Natural killer cell (primary cell): ENCODE measurements at regions not wholly inside any gene's neighbourhood (a gene's known extent, or its start where the extent isn't known, plus 50 kb on each side); places are given as distances from the start of the nearest gene placed in this dataset.

Experiments used
- ATAC-seq, 3 donors: fragments of 150-1000 bp in 2 of 3; fragments of 200-7000 bp in 1 of 3; cut with Tn5 transposase; 1 replicate in 1 of 3; 2 replicates in 2 of 3; pipeline ENCODE4 v1.10.0; 2021; ENCODE audit warnings: mild to moderate bottlenecking in 2 of 3, moderate library complexity in 2 of 3
- DNase-seq, 2 donors: peaks; one replicate each; pipeline versions ENCODE4 v3.0.0 to v3.0.0-alpha.2; 2013 to 2021; ENCODE audit warnings: mixed read lengths in 1 of 2
- H3K27ac ChIP-seq: one replicate; pipeline ENCODE4 v1.5.1; 2013; ENCODE audit warnings: mild to moderate bottlenecking, low read length
- H3K27me3 ChIP-seq: one replicate; pipeline ENCODE4 v1.6.1; 2013; ENCODE audit warnings: low read length; ENCODE audit not compliant: control insufficient read depth, insufficient read depth
- H3K36me3 ChIP-seq: one replicate; pipeline ENCODE4 v1.6.1; 2013; ENCODE audit warnings: low read length; ENCODE audit not compliant: control insufficient read depth, insufficient read depth
- H3K4me1 ChIP-seq: one replicate; pipeline ENCODE4 v1.6.1; 2013; ENCODE audit warnings: low read length; ENCODE audit not compliant: control insufficient read depth, insufficient read depth
- H3K4me3 ChIP-seq: one replicate; pipeline ENCODE4 v1.5.1; 2013; ENCODE audit warnings: low read length
- H3K9me3 ChIP-seq: one replicate; pipeline ENCODE4 v1.6.1; 2013; ENCODE audit warnings: low read length; ENCODE audit not compliant: control insufficient read depth, insufficient read depth
- H3K27ac Mint-ChIP-seq, 2 donors: one replicate each; pipeline ENCODE4 v1.8.0; 2022; ENCODE audit warnings: mild to moderate bottlenecking in 2 of 2, mixed read lengths in 2 of 2, moderate library complexity in 1 of 2
- H3K27me3 Mint-ChIP-seq, 2 donors: one replicate each; pipeline ENCODE4 v1.8.0; 2022; ENCODE audit warnings: low read depth in 2 of 2, mixed read lengths in 2 of 2
- H3K36me3 Mint-ChIP-seq: one replicate; pipeline ENCODE4 v1.8.0; 2022; ENCODE audit warnings: mixed read lengths
- H3K4me1 Mint-ChIP-seq, 2 donors: one replicate each; pipeline ENCODE4 v1.8.0; 2022; ENCODE audit warnings: mixed read lengths in 2 of 2
- H3K4me3 Mint-ChIP-seq: one replicate; pipeline ENCODE4 v1.8.0; 2022; ENCODE audit warnings: mild to moderate bottlenecking, moderate library complexity, mixed read lengths
- H3K9me3 Mint-ChIP-seq, 2 donors: one replicate each; pipeline ENCODE4 v1.8.0; 2022; ENCODE audit warnings: mixed read lengths in 2 of 2
- WGBS: methylation state at CpG from one replicate; pipeline ENCODE4 v1.1.7; 2013; ENCODE audit warnings: missing lambda C conversion rate; ENCODE audit not compliant: insufficient coverage; 5-methylcytosine and 5-hydroxymethylcytosine counted together
- intact Hi-C: fragments of 100-400 bp; cut with micrococcal nuclease; formaldehyde crosslinking; loops from one replicate; pipeline ENCODE4 v1.14.2; 2022
- TF ChIP-seq, protein P1 (sequence below): fragments of 200-600 bp; IDR thresholded peaks from one replicate; pipeline ENCODE4 v1.8.0; 2022; ENCODE audit warnings: antibody characterized with exemption

- Mint-ChIP-seq H3K36me3 (no peaks in the 10 kb centered on the region), H3K27ac (no peak overlapping the region), H3K9me3 (no peaks in the 10 kb centered on the region), H3K4me3 (no peak overlapping the region), H3K4me1 (no peaks in the 10 kb centered on the region), H3K27me3 (peaks cover 8 to 28% of the 10 kb centered on the region in 2 donors)
- Histone ChIP-seq H3K27ac (no peak overlapping the region), H3K4me3 (no peak overlapping the region), H3K9me3 (no peaks in the 10 kb centered on the region), H3K36me3 (no peaks in the 10 kb centered on the region), H3K4me1 (no peaks in the 10 kb centered on the region), H3K27me3 (no peaks in the 10 kb centered on the region)
- ATAC-seq (no peak), DNase-seq (no peak)
- intact Hi-C loops = no loop called here
- 89% methylated on average over 3 of the region's 5 CpGs for WGBS
- TF ChIP-seq, protein P1, sequence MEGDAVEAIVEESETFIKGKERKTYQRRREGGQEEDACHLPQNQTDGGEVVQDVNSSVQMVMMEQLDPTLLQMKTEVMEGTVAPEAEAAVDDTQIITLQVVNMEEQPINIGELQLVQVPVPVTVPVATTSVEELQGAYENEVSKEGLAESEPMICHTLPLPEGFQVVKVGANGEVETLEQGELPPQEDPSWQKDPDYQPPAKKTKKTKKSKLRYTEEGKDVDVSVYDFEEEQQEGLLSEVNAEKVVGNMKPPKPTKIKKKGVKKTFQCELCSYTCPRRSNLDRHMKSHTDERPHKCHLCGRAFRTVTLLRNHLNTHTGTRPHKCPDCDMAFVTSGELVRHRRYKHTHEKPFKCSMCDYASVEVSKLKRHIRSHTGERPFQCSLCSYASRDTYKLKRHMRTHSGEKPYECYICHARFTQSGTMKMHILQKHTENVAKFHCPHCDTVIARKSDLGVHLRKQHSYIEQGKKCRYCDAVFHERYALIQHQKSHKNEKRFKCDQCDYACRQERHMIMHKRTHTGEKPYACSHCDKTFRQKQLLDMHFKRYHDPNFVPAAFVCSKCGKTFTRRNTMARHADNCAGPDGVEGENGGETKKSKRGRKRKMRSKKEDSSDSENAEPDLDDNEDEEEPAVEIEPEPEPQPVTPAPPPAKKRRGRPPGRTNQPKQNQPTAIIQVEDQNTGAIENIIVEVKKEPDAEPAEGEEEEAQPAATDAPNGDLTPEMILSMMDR = no peak
Observed at GRCh38 chr22:23369054-23369685, 188.9 kb downstream of the BCR start.
